HG02885 (cell line): ENCODE measurements at regions not wholly inside any gene's neighbourhood (a gene's known extent, or its start where the extent isn't known, plus 50 kb on each side); places are given as distances from the start of the nearest gene placed in this dataset.

Experiments used
- ATAC-seq: cut with Tn5 transposase; IDR thresholded peaks from one replicate; pipeline ENCODE4 v1.9.1; 2021; ENCODE audit warnings: mild to moderate bottlenecking; ENCODE audit not compliant: unreplicated experiment, poor library complexity

DNA sequence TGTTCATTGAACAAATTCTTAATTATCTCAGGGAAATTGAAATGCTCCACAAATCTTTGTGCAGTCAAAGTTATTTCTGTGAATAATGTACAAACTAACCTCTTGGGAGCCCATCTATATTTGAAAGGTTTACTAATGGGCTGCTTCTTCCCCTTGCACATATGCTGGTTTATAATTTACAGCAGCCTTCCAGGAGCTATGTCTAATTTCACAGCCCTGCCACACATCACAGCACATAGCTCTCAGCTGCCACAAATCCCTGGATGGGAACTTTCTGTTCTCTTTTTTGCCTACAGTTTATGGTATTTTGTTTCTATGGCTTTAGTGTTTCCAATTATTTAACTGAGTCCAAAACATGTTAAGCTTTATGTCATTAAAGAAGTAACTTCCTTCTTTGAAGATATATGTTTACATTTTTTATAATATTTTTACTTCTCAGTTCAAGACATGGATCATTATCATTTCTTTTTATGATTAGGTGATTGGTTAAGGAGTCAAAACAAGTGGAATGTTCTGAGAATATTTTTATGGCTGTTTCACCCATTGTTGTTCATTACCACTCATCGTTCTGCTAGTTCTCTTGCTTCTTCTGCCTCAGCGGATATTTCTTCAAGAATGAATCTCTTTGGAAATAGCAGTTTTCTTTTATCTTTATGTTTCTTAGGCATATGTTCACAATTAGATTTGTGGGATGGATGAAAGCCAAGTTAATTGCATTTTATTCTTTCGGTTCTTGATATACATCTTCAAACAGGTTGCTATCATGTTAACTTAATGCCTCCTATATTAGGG lies 475.6 kb upstream of the MIS18BP1 start:
- ATAC-seq = no peak

DNA sequence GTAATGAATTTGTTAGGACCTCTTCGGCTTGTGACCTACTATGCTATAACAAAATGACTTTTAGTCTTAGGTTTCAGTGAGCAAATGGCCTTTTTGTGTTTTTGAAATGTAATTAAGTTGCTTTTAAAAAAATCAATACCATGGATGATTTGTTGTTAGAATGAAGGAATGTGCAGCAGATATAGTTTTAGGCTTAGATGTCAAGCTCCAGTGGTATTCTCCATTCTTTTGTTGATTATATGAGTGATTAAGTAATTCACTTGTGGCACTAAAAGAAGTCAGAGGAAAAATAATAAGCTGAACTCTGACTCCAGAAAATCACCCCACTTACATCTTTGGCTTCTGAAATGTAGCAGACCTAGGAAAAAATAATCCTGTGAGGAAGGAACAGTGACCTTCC lies 474.1 kb upstream of the MIS18BP1 start:
- no peak for ATAC-seq

DNA sequence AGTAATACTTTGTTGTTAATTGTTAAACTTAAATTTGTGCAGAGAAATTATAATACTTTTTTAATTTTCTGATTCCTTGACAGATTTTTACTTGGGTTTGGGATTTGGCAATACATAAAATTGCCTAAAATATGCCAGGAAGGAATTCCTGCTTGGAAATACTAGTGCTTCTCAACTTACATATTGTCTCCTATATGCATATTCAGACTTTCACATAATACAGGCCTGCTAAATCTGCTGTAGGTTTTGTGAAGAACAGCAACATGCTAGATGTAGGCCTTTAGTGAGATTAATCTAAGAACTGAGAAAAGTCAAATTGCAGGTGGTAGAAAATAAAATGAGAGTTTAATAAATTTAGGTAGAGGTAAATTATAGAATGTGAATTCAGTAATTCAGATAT lies 468.5 kb upstream of the MIS18BP1 start:
- no peak for ATAC-seq

DNA sequence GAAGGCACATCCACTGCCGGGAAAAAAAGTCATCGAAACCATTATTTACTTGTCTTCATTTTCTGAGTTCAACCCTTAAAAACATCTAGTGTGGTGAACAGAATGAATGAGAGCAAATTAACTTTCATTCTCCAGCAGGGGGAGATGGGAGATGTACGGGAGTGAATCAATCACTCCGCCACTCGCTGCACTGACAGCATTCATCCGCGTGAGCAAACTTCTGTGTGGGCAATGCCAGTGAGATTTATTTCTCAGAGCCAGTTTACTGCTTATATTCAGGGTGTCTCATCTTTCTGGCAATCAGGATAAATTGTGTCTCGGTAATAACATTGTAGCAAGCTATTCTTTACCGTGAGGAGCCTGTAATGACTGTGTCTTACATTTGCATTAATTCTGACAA lies 463.6 kb upstream of the MIS18BP1 start:
- ATAC-seq = no peak

DNA sequence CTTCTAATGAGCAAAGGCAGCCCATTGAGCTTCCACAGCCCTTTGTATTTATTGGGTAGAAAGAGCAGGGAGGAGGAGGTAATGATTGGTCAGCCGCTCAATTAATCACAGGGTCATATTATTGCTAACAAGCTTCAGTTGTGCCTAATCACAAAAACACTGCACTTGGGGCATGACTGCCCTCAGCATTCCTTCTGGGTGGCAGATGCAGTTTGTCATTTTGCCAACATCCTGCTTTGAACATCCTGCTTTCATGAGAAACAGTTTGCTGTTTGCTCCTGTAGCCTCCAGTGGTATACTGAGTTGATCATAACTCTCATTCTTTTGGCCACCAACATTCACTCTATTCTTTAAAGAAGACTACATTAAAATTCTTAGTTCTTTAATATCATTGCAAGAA lies 462.9 kb upstream of the MIS18BP1 start:
- ATAC-seq = no peak

DNA sequence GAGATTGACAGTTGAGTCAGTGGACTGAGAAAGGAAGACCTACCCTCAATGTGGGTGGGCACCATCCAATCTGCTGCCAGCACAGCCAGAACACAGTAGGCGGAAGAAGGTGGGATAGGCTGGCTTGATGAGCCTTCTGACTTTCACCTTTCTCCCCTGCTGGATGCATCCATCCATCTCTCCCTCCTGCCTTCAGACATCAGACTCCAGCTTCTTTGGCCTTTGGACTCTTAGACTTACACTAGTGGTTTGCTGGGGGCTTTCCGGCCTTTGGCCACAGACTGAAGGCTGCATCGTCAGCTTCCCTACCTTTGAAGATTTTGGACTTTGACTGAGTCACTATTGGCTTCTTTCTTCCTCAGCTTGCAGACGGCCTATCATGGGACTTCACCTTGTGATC lies 456.5 kb upstream of the MIS18BP1 start:
- ATAC-seq = no peak

DNA sequence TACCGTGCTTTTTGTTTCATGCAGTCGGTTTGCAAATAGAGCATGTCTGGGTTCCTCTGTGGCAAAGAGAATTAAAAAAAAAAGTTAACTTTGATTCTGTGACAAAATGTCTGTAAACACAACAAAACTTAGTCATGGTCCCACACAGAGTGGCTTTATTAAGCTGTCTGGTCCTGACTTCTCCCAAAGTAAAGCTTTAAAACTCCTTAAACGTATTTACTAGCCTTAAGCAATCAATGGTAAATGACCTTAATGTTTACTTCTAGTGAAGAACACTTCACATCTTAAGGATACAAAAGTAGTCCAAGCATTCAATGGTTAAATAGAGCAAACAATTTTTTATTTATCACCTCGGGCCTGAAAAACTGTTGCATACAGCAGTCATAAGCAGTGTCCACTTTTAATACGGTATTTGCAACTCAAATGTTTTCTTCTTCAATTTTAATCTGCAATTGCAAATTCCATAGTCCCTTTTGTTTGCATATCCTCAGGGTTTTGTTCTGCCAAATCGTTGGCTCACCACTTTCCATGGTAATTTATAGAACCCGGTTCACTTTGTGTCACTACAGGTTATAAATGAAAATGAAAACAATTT lies 453.0 kb upstream of the MIS18BP1 start:
- no peak for ATAC-seq

DNA sequence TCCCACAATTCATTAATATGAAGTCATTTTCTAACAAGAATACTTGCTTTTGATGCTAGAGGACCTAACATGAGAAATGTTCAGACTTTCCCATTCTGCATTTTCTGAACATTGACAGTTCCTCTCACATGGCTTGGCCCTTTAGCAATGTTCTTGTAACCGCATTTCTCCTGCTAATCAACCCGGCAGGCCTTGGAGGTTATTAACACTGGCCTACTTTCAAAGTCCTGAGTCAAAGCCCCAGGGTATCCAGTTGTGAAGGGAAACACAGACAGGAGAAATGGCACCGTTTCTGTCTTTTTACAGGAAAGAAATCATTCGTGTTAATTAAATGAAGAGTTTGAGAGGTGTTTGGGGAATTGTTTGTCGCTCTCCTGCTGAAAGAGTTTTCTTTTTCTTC lies 446.5 kb upstream of the MIS18BP1 start:
- no peak for ATAC-seq

DNA sequence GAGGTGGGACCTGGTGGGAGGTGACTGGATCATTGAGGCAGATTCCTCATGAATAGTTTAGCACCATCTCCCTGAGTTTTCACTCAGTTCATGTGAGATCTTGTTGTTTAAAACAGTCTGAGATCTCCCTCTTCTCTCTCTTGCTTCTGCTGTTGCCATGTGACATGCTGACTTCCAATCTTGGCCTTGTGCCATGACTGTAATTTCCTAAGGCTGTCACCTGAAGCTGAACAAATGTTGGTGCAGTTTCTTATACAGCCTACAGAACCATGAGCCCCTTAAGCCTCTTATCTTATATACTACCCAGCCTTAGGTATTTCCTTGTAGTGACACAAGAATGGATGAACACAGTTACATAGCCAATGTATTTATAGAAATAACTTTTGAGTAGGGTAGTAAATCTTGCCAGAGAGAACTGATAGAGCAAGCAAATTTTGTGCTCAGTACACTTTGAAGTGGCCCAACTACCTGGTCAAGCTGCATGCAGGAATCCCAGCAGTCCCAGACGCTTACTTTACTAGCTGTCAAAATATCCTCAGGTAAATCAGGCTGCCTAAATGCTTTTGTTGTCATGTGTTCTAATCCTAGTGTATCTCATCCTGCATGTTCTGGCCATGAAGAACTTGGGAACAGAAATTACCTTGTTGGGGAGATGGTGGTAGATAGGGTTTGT lies 445.6 kb upstream of the MIS18BP1 start:
- no peak for ATAC-seq

DNA sequence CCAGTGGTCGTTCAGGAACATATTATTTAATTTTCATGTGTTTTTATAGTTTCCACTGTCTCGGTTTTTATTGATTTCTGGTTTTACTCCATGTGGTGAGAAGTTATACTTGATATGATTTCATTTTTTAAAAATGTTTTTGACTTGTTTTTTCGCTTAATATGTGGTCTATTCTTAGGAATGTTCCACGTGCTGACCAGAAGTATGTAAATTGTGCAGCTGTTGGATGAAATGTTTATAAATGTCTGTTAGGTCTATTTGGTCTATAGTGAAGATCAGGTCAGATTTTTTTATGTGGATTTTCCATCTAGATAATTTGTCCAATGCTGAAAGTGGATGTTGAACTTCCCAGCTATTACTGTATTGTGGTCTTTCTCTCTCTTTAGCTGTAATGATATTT lies 433.8 kb upstream of the MIS18BP1 start:
- ATAC-seq = no peak

DNA sequence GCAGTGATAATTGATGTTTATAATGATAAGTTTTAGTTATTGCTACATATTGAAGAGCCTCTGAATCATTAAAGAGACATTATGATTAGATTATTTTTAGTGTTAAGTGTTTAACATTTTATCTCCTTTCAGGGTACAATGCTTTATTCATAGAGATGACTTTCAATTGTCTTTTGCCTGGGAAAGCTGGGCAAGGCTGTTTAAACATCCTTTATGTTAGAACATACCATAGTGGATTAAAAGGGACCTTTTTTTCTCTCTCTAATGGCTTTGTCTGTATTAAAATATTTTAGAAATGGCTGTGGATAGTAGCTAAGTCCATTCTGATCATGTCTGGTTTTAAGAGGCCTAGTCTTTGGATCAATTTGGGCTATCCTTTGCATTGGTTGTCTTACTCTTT lies 427.5 kb upstream of the MIS18BP1 start:
- no peak for ATAC-seq

DNA sequence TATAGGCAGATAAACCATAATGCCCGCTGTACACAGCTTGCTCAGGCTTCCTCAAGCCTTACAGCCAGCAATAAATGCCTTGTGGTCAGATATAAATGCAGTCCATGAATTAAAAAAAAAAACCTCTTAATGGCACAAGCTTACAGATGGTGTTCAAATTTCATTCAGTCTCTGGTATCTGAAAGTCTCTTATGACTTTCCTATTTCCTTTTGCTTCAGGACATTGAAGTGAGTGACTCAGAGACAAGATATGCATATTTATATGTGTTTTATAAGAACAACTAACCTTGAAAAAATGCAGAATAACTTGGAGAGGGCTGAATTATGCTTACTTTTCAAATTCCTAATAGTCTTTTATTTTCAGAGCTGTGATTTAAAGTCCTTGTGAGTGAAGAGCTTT lies 426.9 kb upstream of the MIS18BP1 start:
- no peak for ATAC-seq

DNA sequence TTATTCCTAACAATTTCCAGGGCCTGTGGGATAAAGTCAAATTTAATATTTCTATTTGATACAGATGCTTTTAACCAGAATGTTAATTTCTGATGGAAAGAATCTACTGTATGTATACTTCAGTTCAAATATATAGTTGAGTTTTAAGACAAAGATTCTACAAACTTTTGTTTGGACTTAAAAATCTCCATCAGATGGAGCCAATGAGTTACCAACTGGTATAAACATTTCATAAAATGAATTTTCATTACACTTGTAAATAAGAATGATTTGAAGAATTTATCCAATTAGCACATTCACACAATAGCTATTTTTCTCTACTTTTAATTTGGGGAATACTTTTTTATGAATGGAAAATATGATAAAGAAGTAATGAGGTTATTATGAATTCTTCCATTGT lies 425.2 kb upstream of the MIS18BP1 start:
- ATAC-seq = no peak

DNA sequence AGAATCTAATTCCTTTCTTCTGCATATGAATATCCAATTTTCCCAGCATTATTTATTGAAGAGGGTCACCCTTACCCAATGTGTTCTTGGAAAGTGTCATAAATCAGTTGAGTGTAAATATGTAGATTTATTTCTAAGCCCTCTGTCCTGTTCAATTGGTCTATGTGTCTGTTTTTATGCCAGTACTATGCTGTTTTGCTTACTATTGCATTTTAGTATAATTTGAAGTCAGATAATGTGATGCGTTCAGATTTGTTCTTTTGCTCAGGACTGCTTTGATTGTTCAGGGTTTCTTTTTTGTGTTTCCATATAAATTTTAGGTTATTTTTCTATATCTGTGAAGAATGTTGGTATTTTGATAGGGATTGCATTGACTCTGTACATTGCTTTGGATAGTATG lies 420.4 kb upstream of the MIS18BP1 start:
- ATAC-seq = no peak

DNA sequence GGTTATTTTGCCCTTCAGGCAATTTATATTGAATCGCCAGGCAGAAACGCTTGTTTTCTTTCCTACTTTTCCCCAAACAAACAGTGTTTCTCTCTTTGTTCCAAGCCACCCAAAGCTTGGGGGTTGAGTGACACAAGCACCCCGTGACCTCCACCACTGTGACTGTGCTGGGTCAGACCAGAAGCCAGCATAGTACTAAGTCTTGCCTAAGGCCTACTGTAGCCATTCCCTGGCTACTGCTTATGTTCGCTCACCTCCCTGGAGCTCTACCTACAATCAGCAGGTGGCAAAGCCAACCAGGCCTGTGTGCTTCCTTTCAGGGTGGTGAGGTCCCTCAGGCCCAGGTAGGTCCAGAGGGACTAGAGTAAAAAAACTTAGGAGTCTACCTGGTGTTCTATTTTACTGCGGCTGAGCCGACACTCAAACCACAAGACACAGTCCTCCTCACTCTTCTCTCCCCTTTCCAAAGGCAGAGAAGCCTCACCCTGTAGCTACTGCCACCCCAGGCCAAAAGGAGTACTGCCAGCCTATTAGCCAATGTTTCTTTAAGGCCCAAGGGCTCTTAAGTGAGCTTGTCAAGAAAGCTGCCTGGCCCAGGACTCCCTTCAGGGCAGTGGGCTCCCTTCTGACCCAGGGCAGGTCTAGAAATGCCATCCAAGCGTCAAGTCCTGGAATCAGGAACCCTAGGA lies 411.8 kb upstream of the MIS18BP1 start:
- no peak for ATAC-seq

DNA sequence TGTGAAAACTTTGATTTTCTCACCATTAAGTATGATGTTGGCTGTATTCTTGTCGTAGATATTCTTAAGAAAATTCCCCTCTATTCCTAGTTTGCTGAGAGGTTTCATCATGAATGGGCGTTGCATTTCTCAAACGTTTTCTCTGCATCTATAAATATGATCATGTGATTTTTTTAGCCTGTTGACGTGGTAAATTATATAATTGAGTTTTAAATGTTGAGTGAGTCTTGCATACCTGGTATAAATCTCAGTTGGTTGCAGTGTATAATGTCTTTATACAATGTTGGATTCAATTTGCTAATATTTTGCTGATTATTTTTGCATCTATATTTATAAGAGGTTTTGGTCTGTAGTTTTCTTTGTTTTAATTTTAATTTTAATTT lies 405.9 kb upstream of the MIS18BP1 start:
- ATAC-seq = no peak

DNA sequence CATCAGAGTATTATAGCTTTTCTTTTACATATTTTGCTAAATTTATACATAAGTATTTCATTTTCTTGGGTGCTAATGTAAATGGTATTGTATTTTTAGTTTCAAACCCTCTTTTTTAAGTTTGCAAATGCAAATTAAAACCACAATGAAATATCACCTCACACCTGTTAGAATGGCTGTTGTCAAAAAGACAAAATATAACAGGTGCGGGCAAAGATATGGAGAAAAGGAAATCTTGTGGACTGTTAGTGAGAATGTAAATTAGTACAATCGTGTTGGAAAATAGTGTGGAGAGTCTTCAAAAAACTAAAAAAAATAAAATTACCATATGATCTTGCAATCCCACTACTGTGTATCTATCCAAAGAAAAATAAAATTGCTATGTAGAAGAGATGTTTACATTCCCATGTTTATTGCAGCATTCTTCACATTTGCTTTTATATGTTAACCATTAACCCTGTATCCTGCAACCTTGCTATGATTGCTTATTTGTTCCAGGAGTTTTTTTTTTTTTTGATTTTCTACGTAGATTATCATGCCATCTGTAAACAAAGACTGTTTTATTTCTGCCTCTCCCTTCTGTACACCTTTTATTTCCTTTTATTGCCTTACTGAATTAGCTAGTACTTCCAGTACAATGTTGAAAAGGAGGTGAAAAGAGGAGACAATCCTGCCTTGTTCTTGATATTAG lies 405.4 kb upstream of the MIS18BP1 start:
- no peak for ATAC-seq

DNA sequence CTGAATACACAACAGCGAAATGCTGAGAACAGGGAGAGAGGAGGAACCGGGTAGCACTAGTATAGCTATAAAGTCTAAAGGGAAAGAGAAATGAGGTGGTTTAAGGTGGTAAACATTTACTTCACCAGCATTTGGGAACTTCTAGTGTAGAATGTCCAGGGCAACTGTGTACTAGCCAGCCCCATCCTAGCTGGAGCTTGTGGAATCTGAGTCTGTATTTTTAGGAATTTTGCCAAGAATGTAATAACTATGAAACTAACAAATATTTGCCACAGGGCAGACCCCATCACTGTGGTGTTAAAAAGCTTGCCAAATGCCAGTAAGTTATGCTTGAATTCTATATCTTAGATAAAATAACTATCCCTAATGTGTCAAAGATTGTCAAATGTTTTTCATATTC lies 398.9 kb upstream of the MIS18BP1 start:
- ATAC-seq = no peak

DNA sequence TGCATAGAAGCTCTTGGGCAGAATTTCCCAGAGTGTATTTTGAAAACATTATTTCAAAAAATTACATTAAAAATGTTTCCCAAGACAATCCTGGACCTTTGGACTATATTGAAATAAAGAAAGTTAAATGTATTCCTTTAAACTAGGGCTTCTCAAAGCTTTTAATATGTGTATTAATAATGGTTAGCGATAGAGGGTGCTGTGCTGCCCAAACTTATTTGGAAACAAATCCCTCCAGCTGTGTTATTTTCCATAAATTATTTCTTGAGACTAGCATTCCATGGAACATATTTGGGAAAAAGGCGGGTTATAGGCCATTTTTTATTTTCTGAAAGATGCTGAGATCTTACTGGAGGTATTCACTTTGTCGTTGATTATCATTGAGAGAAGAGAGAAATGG lies 397.8 kb upstream of the MIS18BP1 start:
- no peak for ATAC-seq

DNA sequence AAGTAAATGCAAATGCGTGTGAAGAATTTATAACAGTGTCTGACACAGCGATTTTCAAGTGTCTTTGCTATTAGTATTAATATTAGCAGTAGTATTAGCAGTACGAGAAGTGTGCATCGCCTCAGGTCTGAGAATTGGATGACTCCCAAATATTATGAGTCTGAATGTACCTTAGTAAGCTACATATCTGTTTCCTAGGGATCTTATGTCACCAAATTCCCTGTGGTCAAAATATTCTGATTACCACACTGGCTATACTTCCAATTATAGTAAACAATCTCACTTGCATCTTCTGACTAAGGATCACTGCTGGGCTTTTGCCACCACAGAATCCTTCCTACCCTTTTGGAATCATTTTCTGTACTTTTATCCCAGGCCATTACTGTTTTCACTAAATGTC lies 396.0 kb upstream of the MIS18BP1 start:
- ATAC-seq = no peak

DNA sequence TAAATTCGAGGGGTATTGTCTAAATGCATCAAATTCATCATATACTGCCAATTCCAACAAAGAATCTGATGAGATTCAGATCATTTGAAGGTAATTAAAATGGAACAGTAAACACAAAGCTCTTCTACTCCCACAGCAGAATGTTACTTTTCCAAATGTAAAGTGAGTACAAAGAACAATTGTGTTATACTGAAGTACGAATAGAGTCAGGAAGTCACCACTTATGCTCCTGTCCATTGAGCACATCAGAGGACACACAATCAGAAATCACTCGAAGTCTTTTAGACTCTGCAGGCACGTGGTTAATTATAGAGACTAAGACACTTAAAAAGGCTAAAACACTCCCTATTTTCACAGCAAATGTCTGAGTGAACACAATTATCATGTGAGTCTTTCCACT lies 388.5 kb upstream of the MIS18BP1 start:
- no peak for ATAC-seq
